ENCODE measurements at regions not wholly inside any gene's neighbourhood (a gene's known extent, or its start where the extent isn't known, plus 50 kb on each side); places are given as distances from the start of the nearest gene placed in this dataset.

DNA sequence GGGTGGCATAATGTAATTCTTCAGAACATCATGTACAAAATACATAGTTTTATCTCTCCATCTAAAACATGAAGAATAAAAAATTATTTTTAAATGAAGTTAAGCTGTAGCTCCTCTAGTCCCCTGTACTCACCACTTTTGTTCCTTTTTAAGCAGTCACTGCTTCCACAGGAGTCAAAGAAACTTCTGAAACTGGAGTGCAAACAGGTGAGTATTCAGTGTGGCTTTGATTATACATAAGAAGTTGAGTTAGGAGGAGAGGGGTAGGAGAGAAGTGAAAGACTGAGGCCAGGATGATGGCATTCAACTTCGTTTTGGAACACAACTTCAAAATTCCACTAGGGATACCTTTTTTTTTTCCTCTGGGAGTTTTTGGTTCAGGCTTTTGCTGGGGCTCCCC lies 131.4 kb upstream of the CNTN1 start:
- TF ChIP-seq CTCF (IDR thresholded peaks at IDR 0.05; ENCODE audit: control insufficient read depth, insufficient read depth, low read depth, low read length, missing control alignments), result no peak
- H3K4me3 ChIP-seq (ENCODE audit: control insufficient read depth, low read depth, low read length), result no peak overlapping the region
- no peak for DNase-seq (ENCODE audit: low read depth)

GRCh38 chr12:40561395-40561966 lies 130.8 kb upstream of the CNTN1 start:
- no peak for TF ChIP-seq CTCF (IDR thresholded peaks at IDR 0.05; ENCODE audit: control insufficient read depth, insufficient read depth, low read depth, low read length, missing control alignments)
- H3K4me3 ChIP-seq (ENCODE audit: control insufficient read depth, low read depth, low read length), result no peak overlapping the region
- no peak for DNase-seq (ENCODE audit: low read depth)

DNA sequence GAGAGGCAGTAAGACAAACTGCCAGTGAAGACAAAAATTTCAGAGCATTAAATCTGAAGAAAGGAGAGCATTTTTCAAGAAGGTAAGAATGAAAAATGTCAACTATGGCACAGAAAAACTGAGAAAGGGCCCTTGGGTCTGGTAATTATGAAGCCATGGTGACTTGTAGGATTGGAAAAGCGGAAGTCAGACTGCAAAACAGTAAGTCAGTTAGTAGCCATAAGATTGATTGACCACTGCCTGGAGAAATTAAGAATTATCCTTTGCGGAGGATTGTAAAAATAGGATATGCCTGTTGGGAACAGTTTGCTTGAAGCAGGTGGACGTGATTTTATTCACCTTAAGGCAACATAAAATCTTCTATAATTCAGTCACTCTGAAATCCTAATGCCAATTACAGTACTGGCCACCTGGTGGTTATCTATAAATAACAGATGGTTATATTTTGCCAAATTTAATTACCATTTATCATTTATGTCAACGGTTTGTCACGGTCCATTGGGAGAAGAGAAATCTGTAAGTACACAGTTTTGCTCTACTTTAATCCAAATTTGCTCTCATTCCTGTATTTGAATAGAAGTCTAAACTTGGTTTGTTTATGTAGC lies 127.1 kb upstream of the CNTN1 start:
- no peak for TF ChIP-seq CTCF (IDR thresholded peaks at IDR 0.05; ENCODE audit: control insufficient read depth, insufficient read depth, low read depth, low read length, missing control alignments)
- no peak for DNase-seq (ENCODE audit: low read depth)
- H3K4me3 ChIP-seq (ENCODE audit: control insufficient read depth, low read depth, low read length), result no peak overlapping the region

DNA sequence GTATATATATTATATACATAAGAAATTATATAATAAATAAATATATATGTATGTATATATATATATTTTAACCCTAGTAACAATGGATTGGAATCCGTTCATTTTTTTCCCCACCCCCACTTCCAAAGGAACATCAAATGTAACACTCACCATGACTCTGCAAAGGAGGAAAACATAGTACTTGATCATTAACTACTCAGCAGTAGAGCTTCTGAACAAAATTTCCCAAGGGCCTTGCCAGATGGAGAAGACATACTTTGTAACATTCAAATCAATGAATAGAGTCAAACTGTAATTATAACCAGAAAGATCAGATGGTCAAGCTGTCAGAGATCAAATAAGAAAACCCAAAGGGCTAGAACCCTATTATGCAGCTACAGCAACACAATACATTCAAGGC lies 126.0 kb upstream of the CNTN1 start:
- no peak overlapping the region for H3K4me3 ChIP-seq (ENCODE audit: control insufficient read depth, low read depth, low read length)
- no peak for DNase-seq (ENCODE audit: low read depth)
- TF ChIP-seq CTCF (IDR thresholded peaks at IDR 0.05; ENCODE audit: control insufficient read depth, insufficient read depth, low read depth, low read length, missing control alignments), result no peak

GRCh38 chr12:40569626-40570179 lies 122.5 kb upstream of the CNTN1 start:
- TF ChIP-seq CTCF (IDR thresholded peaks at IDR 0.05; ENCODE audit: control insufficient read depth, insufficient read depth, low read depth, low read length, missing control alignments), result no peak
- no peak for DNase-seq (ENCODE audit: low read depth)
- H3K4me3 ChIP-seq (ENCODE audit: control insufficient read depth, low read depth, low read length), result no peak overlapping the region

GRCh38 chr12:40573024-40573423 lies 119.2 kb upstream of the CNTN1 start:
- no peak for TF ChIP-seq CTCF (IDR thresholded peaks at IDR 0.05; ENCODE audit: control insufficient read depth, insufficient read depth, low read depth, low read length, missing control alignments)
- no peak overlapping the region for H3K4me3 ChIP-seq (ENCODE audit: control insufficient read depth, low read depth, low read length)
- DNase-seq (ENCODE audit: low read depth), result no peak

Data from AG09309 (cell line).